Keratinocyte (primary cell): ENCODE measurements at regions not wholly inside any gene's neighbourhood (a gene's known extent, or its start where the extent isn't known, plus 50 kb on each side); places are given as distances from the start of the nearest gene placed in this dataset.

Source experiments
- EZH2 ChIP-seq: IDR thresholded peaks from one replicate; pipeline ENCODE4 v1.6.1; 2012; ENCODE audit warnings: inconsistent platforms, mild to moderate bottlenecking, low read length, moderate library complexity
- TF ChIP-seq, protein P1 (sequence below), 3 experiments: IDR thresholded peaks in 1 of 3; conservative IDR thresholded peaks in 1 of 3; optimal IDR thresholded peaks in 1 of 3; 2 replicates in 2 of 3; 3 replicates in 1 of 3; pipeline versions ENCODE3 to v1.5.1; 2011; ENCODE audit warnings: low read length in 3 of 3, mild to moderate bottlenecking in 3 of 3, moderate library complexity in 2 of 3, control low read depth in 1 of 3, inconsistent platforms in 1 of 3; ENCODE audit not compliant: insufficient read depth in 2 of 3; ENCODE audit errors: extremely low read depth in 1 of 3

DNA sequence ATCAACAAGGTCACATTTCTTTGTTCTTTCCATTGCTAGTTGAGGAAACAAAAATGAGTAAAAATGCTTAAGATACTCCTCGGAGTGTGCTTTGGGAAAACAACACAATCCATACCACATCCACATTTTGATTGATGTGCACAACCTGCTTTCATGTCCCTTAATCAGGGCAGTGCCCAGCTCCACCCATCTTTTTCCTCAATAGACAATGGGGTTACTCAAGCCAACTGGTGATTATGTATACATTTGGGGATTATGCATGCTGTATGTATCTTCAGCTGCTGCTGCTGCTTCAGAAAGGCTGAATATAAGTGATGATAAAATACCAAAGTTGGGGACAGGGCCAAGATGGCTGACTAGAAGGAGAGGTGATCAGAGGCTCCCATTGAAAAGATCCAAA, 155.2 kb upstream of the VGLL2 start:
- TF ChIP-seq, protein P1, sequence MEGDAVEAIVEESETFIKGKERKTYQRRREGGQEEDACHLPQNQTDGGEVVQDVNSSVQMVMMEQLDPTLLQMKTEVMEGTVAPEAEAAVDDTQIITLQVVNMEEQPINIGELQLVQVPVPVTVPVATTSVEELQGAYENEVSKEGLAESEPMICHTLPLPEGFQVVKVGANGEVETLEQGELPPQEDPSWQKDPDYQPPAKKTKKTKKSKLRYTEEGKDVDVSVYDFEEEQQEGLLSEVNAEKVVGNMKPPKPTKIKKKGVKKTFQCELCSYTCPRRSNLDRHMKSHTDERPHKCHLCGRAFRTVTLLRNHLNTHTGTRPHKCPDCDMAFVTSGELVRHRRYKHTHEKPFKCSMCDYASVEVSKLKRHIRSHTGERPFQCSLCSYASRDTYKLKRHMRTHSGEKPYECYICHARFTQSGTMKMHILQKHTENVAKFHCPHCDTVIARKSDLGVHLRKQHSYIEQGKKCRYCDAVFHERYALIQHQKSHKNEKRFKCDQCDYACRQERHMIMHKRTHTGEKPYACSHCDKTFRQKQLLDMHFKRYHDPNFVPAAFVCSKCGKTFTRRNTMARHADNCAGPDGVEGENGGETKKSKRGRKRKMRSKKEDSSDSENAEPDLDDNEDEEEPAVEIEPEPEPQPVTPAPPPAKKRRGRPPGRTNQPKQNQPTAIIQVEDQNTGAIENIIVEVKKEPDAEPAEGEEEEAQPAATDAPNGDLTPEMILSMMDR (optimal IDR thresholded peaks at IDR 0.05 in 1 of 3, IDR thresholded peaks at IDR 0.05 in 1 of 3, conservative IDR thresholded peaks at IDR 0.05 in 1 of 3; ENCODE audit: extremely low read depth in 1 of 3, insufficient read depth in 2 of 3, low read length in 3 of 3): no peak
- TF ChIP-seq EZH2: no peak
